GM18498 (cell line): ENCODE measurements at regions not wholly inside any gene's neighbourhood (a gene's known extent, or its start where the extent isn't known, plus 50 kb on each side); places are given as distances from the start of the nearest gene placed in this dataset.
"Not testable (repeated sequence)": the region's sequence is repeated elsewhere in the genome, so short reads cannot be mapped to it uniquely, and the experiment has no call there.

Source experiments
- ATAC-seq: cut with Tn5 transposase; IDR thresholded peaks from one replicate; pipeline ENCODE4 v1.9.1; 2021; ENCODE audit warnings: mild to moderate bottlenecking, moderate library complexity; ENCODE audit not compliant: unreplicated experiment

GRCh38 chr14:48331421-48331820, 656.0 kb upstream of the MDGA2 start:
- ATAC-seq = no peak

- no peak for ATAC-seq
Measured at GRCh38 chr14:48325486-48325885, 650.1 kb upstream of the MDGA2 start.

GRCh38 chr14:48323665-48324064, 648.3 kb upstream of the MDGA2 start:
- no peak for ATAC-seq

GRCh38 chr14:48319823-48320222, 644.4 kb upstream of the MDGA2 start:
- ATAC-seq = no peak

- no peak for ATAC-seq
Measured at GRCh38 chr14:48304729-48305128, 629.3 kb upstream of the MDGA2 start.

GRCh38 chr14:48289701-48290100, 614.3 kb upstream of the MDGA2 start:
- no peak for ATAC-seq

- not testable (repeated sequence) for ATAC-seq
Measured at GRCh38 chr14:48285217-48285616, 609.8 kb upstream of the MDGA2 start.

GRCh38 chr14:48275301-48275700, 599.9 kb upstream of the MDGA2 start:
- no peak for ATAC-seq

GRCh38 chr14:48274826-48275225, 599.4 kb upstream of the MDGA2 start:
- no peak for ATAC-seq

GRCh38 chr14:48267926-48268325, 592.5 kb upstream of the MDGA2 start:
- ATAC-seq = not testable (repeated sequence)

GRCh38 chr14:48266201-48266600, 590.8 kb upstream of the MDGA2 start:
- not testable (repeated sequence) for ATAC-seq

GRCh38 chr14:48261436-48261835, 586.0 kb upstream of the MDGA2 start:
- ATAC-seq = no peak

- not testable (repeated sequence) for ATAC-seq
Measured at GRCh38 chr14:48260394-48261295, 585.2 kb upstream of the MDGA2 start.

GRCh38 chr14:48259876-48260275, 584.5 kb upstream of the MDGA2 start:
- ATAC-seq = not testable (repeated sequence)

GRCh38 chr14:48259232-48259631, 583.8 kb upstream of the MDGA2 start:
- ATAC-seq = not testable (repeated sequence)

GRCh38 chr14:48258703-48259102, 583.3 kb upstream of the MDGA2 start:
- not testable (repeated sequence) for ATAC-seq

- ATAC-seq = no peak
Measured at GRCh38 chr14:48253020-48253419, 577.6 kb upstream of the MDGA2 start.

- no peak for ATAC-seq
Measured at GRCh38 chr14:48251290-48251689, 575.9 kb upstream of the MDGA2 start.

- ATAC-seq = no peak
Measured at GRCh38 chr14:48250575-48250974, 575.2 kb upstream of the MDGA2 start.

- no peak for ATAC-seq
Measured at GRCh38 chr14:48247977-48248376, 572.6 kb upstream of the MDGA2 start.

GRCh38 chr14:48243900-48244299, 568.5 kb upstream of the MDGA2 start:
- no peak for ATAC-seq

GRCh38 chr14:48229091-48229490, 553.7 kb upstream of the MDGA2 start:
- ATAC-seq = no peak

- ATAC-seq = no peak
Measured at GRCh38 chr14:48193893-48194292, 518.5 kb upstream of the MDGA2 start.
